Mesothelial cell of epicardium (in vitro differentiated cells): ENCODE measurements at regions not wholly inside any gene's neighbourhood (a gene's known extent, or its start where the extent isn't known, plus 50 kb on each side); places are given as distances from the start of the nearest gene placed in this dataset.

ENCODE experiments used
- DNase-seq, 2 experiments: peaks; one replicate each; pipeline ENCODE4 v3.0.0; 2021; ENCODE audit warnings: low spot score in 2 of 2; ENCODE audit not compliant: unreplicated experiment in 2 of 2
- H3K27ac Mint-ChIP-seq: 2 replicates; pipeline ENCODE4 v1.8.0; 2021; ENCODE audit warnings: mixed read lengths
- H3K27me3 Mint-ChIP-seq: 2 replicates; pipeline ENCODE4 v1.8.0; 2021; ENCODE audit warnings: low read depth, mixed read lengths
- H3K36me3 Mint-ChIP-seq: 2 replicates; pipeline ENCODE4 v1.8.0; 2021; ENCODE audit warnings: mixed read lengths
- H3K4me1 Mint-ChIP-seq: 2 replicates; pipeline ENCODE4 v1.8.0; 2021; ENCODE audit warnings: mixed read lengths
- H3K4me3 Mint-ChIP-seq: 2 replicates; pipeline ENCODE4 v1.8.0; 2021; ENCODE audit warnings: mild to moderate bottlenecking, moderate library complexity, mixed read lengths
- H3K9me3 Mint-ChIP-seq: 2 replicates; pipeline ENCODE4 v1.8.0; 2021; ENCODE audit warnings: mixed read lengths
- TF ChIP-seq, protein P1 (sequence below): fragments of 200-600 bp; sonication (generic); IDR thresholded peaks from one replicate; pipeline ENCODE4 v1.5.0; 2021; ENCODE audit warnings: antibody characterized with exemption; ENCODE audit not compliant: unreplicated experiment

DNA sequence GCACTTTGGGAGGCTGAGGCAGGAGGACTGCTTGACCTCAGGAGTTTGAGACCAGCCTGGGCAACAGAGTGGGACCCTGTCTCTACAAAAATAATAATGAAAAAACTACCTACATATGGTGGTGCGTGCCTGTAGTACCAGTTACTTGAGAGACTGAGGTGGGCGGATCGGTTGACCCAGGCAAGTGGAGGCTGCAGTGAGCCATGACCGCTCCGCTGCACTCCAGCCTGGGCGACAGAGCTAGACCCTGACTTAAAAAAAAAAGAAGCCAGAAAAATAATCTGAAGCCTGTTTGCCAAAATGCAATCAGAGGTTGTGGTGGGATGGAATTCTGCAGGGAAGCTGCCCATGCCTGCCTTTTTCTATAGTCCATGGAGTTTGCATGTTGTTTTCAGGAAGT lies 50.4 kb upstream of the GGTA1 start:
- Mint-ChIP-seq H3K36me3 (no peaks in the 10 kb centered on the region), H3K27ac (no peak overlapping the region), H3K4me3 (peak overlapping the region; percentile 65), H3K4me1 (peaks cover 7% of the 10 kb centered on the region), H3K9me3 (no peaks in the 10 kb centered on the region), H3K27me3 (peaks cover 2% of the 10 kb centered on the region)
- TF ChIP-seq, protein P1, sequence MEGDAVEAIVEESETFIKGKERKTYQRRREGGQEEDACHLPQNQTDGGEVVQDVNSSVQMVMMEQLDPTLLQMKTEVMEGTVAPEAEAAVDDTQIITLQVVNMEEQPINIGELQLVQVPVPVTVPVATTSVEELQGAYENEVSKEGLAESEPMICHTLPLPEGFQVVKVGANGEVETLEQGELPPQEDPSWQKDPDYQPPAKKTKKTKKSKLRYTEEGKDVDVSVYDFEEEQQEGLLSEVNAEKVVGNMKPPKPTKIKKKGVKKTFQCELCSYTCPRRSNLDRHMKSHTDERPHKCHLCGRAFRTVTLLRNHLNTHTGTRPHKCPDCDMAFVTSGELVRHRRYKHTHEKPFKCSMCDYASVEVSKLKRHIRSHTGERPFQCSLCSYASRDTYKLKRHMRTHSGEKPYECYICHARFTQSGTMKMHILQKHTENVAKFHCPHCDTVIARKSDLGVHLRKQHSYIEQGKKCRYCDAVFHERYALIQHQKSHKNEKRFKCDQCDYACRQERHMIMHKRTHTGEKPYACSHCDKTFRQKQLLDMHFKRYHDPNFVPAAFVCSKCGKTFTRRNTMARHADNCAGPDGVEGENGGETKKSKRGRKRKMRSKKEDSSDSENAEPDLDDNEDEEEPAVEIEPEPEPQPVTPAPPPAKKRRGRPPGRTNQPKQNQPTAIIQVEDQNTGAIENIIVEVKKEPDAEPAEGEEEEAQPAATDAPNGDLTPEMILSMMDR = no peak
- DNase-seq = no peak

GRCh38 chr9:121550569-121551512 lies 51.2 kb upstream of the GGTA1 start:
- Mint-ChIP-seq H3K9me3 (no peaks in the 10 kb centered on the region), H3K4me1 (peaks cover 7% of the 10 kb centered on the region), H3K4me3 (peak overlapping the region; percentile 65), H3K27me3 (peaks cover 2% of the 10 kb centered on the region), H3K27ac (peak overlapping the region; percentile 73), H3K36me3 (no peaks in the 10 kb centered on the region)
- TF ChIP-seq, protein P1 = peak; percentile 98
- DNase-seq = peak; percentile 79 to 96

DNA sequence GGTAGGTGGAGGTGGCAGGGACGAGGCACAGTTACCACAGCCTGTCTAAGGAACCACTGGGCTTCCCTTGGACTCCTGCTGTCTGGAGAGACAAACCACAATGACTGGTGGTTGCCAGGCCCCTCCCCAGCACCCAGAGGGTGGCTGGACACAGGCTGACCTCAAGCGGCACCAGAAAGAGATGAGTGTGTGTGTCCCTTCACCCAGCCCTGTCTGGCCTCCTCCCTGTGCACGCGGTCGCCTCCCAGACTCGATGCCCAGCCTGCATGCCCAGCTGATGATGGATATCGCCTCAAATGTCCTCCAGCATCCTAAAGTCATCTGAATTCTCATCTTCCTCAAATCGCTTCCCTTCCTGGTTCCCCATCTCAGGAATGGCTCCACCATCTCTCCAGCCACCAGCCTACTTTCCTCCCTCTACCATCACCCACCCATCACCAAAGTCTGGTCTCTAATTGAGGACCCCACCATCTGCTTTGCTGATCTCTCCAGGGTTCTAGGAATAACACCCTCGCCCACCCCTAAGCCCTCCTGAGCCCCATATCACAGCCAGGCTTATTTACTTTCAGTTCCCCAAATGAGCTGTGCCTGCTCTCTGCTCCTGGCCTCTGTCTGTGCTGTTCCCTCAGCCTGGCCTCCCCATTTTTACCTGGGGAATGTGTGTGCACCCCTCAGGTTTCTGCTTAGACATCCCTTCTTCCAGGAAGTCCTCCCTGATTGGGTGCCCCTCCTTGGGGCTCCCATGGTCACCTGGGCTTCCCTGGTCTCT lies 52.5 kb upstream of the GGTA1 start:
- Mint-ChIP-seq H3K27ac (no peak overlapping the region), H3K4me1 (peaks cover 11% of the 10 kb centered on the region), H3K9me3 (no peaks in the 10 kb centered on the region), H3K4me3 (no peak overlapping the region), H3K36me3 (no peaks in the 10 kb centered on the region), H3K27me3 (peaks cover 2% of the 10 kb centered on the region)
- TF ChIP-seq, protein P1 = no peak
- DNase-seq = no peak

- no peak overlapping the region for H3K27ac Mint-ChIP-seq
These were observed 56.4 kb upstream of the GGTA1 start for GRCh38 chr9:121556082-121556481.

DNA sequence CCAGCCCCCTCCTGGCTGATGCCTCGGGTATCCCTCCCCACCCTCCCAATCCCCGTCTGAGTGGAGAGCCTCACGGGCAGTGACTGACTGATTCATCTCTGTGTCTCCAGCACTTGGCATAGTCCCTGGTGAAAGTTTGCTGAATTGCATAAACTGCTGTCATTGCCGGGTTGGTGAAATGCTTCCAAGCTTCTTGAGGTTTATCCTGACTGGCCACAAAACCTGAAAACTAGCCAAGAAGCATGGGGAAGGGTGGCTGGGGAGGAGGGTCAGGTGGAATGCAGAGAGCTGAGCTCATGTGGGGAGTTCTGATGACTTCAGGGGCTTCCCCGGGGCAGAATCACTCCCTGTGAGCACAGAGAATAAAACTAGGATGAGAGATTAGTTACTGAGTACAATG lies 56.9 kb upstream of the GGTA1 start:
- no peak overlapping the region for H3K4me3 Mint-ChIP-seq
- H3K9me3 Mint-ChIP-seq = no peaks in the 10 kb centered on the region
- no peaks in the 10 kb centered on the region for H3K36me3 Mint-ChIP-seq
- H3K27me3 Mint-ChIP-seq = no peaks in the 10 kb centered on the region
- H3K27ac Mint-ChIP-seq = peak overlapping the region; percentile 76
- TF ChIP-seq, protein P1 = no peak
- peaks cover 18% of the 10 kb centered on the region for H3K4me1 Mint-ChIP-seq
- no peak for DNase-seq

More at GRCh38 chr9:121556082-121556481, 56.4 kb upstream of the GGTA1 start:
- H3K9me3 Mint-ChIP-seq = no peaks in the 10 kb centered on the region
- H3K36me3 Mint-ChIP-seq = no peaks in the 10 kb centered on the region
- peaks cover under 1% of the 10 kb centered on the region for H3K27me3 Mint-ChIP-seq
- TF ChIP-seq, protein P1 = no peak
- DNase-seq = no peak
- H3K4me1 Mint-ChIP-seq = peaks cover 21% of the 10 kb centered on the region
- no peak overlapping the region for H3K4me3 Mint-ChIP-seq
